HepG2 (cell line): ENCODE measurements at regions not wholly inside any gene's neighbourhood (a gene's known extent, or its start where the extent isn't known, plus 50 kb on each side); places are given as distances from the start of the nearest gene placed in this dataset.

ENCODE experiments used
- ATAC-seq: fragments of 200-7000 bp; cut with Tn5 transposase; 3 replicates; pipeline ENCODE4 v1.9.1; 2020; ENCODE audit warnings: mild to moderate bottlenecking, moderate library complexity
- BruUV-seq: library from RNA; stranded (reverse); fragments of 400-500 nt; replicated peaks from 2 replicates; lab custom pipeline; 2021; lab: Mats Ljungman, UMichigan
- CTCF ChIA-PET: fragments of 300-600 bp; formaldehyde crosslinking; extraction: SDS; loops from one replicate; lab custom pipeline; 2021; ENCODE audit warnings: low total read pairs, inconsistent platforms, low intra/inter-chr PET ratio; lab: Yijun Ruan, JAX
- POLR2A ChIA-PET: fragments of 350-600 bp; sonication (Branson Sonifier 250); formaldehyde crosslinking; loops from one replicate; lab custom pipeline; 2020; ENCODE audit warnings: antibody characterized with exemption, inconsistent platforms; lab: Yijun Ruan, JAX
- DNase-seq: peaks from one replicate; pipeline ENCODE4 v3.0.0-alpha.2; 2015; ENCODE audit warnings: low spot score
- FAIRE-seq: peaks from 3 replicates; lab custom pipeline; 2011; peaks lifted over from hg19 to GRCh38; lab: Jason Lieb, UNC
- H2AFZ ChIP-seq: one replicate; pipeline ENCODE4 v1.6.1; 2011; ENCODE audit warnings: low read length, inconsistent platforms
- H3K27ac ChIP-seq: fragments of 300-600 bp; 3 replicates; pipeline ENCODE4 v1.8.0; 2011; ENCODE audit warnings: mixed run types, mild to moderate bottlenecking, mixed read lengths, low read length, inconsistent platforms; ENCODE audit not compliant: insufficient read depth; ENCODE audit errors: extremely low read length
- H3K27me3 ChIP-seq, 2 experiments: fragments of 200-600 bp in 1 of 2; 2 replicates in 1 of 2; 3 replicates in 1 of 2; pipeline versions ENCODE4 v1.6.0 to v1.8.0; 2011; ENCODE audit warnings: low read length in 2 of 2, mild to moderate bottlenecking in 2 of 2, moderate library complexity in 2 of 2, inconsistent platforms in 1 of 2; ENCODE audit not compliant: insufficient read depth in 2 of 2, control insufficient read depth in 1 of 2
- H3K36me3 ChIP-seq, 2 experiments: fragments of 200-600 bp in 1 of 2; replicated peaks in 1 of 2; 2 replicates in 1 of 2; 3 replicates in 1 of 2; pipeline versions ENCODE4 v1.5.1 to v1.8.0; 2011; ENCODE audit warnings: low read length in 2 of 2, inconsistent platforms in 1 of 2; ENCODE audit not compliant: insufficient read depth in 2 of 2, control insufficient read depth in 1 of 2
- H3K4me1 ChIP-seq: 2 replicates; pipeline ENCODE4 v1.5.1; 2012; ENCODE audit warnings: low read length, inconsistent platforms; ENCODE audit not compliant: insufficient read depth
- H3K4me2 ChIP-seq: 2 replicates; pipeline ENCODE4 v1.6.0; 2011; ENCODE audit warnings: low read depth, low read length, inconsistent platforms
- H3K4me3 ChIP-seq, 3 experiments: fragments of 200-600 bp in 1 of 3; sonication (generic), shearing (Covaris generic) in 1 of 3; replicated peaks in 1 of 3; 2 replicates each; pipeline ENCODE4 v1.5.1; 2011 to 2016; ENCODE audit warnings: low read length in 3 of 3, inconsistent platforms in 2 of 3, low read depth in 2 of 3, mild to moderate bottlenecking in 2 of 3, control low read depth in 1 of 3, mixed read lengths in 1 of 3; ENCODE audit not compliant: insufficient read depth in 1 of 3
- H3K79me2 ChIP-seq: one replicate; pipeline ENCODE4 v1.6.1; 2011; ENCODE audit warnings: low read length, inconsistent platforms; ENCODE audit not compliant: insufficient read depth
- H3K9ac ChIP-seq: 2 replicates; pipeline ENCODE4 v1.6.0; 2011; ENCODE audit warnings: mild to moderate bottlenecking, low read depth, low read length, inconsistent platforms; ENCODE audit not compliant: insufficient read depth
- H3K9me3 ChIP-seq: 2 replicates; pipeline ENCODE4 v1.5.1; 2012; ENCODE audit warnings: mild to moderate bottlenecking, low read length
- H4K20me1 ChIP-seq: 2 replicates; pipeline ENCODE4 v1.6.0; 2011; ENCODE audit warnings: inconsistent platforms, mild to moderate bottlenecking, low read length, moderate library complexity; ENCODE audit not compliant: insufficient read depth
- CREB1 ChIP-seq, 2 experiments: fragments of 450-650 bp in 1 of 2; IDR thresholded peaks; 2 replicates each; pipeline ENCODE4 v1.6.1; 2016 to 2017; ENCODE audit warnings: control low read depth in 1 of 2, mild to moderate bottlenecking in 1 of 2, missing compliant biosample characterization in 1 of 2, missing genetic modification characterization in 1 of 2
- GZF1 ChIP-seq: sonication (generic); formaldehyde crosslinking; IDR thresholded peaks from 2 replicates; pipeline ENCODE4 v1.5.1; 2020; ENCODE audit warnings: mild to moderate bottlenecking, missing genetic modification reagents
- HDAC6 ChIP-seq: fragments of 200-600 bp; sonication (generic); IDR thresholded peaks from 2 replicates; pipeline ENCODE4 v1.7.0; 2017; ENCODE audit warnings: mild to moderate bottlenecking, antibody characterized with exemption, low read length, low read depth
- JUN ChIP-seq: sonication (generic); formaldehyde crosslinking; IDR thresholded peaks from 2 replicates; pipeline ENCODE4 v1.4.0; 2020; ENCODE audit warnings: mild to moderate bottlenecking, missing genetic modification reagents
- ONECUT2 ChIP-seq: sonication (generic); formaldehyde crosslinking; IDR thresholded peaks from 2 replicates; pipeline ENCODE4 v1.4.0; 2020; ENCODE audit warnings: missing genetic modification reagents
- PPARG ChIP-seq: conservative IDR thresholded peaks from 2 replicates; pipeline ENCODE4 v1.6.1; 2016; ENCODE audit warnings: missing biosample characterization, missing genetic modification reagents
- SMARCE1 ChIP-seq: fragments of 450-650 bp; IDR thresholded peaks from 2 replicates; pipeline ENCODE4 v1.6.1; 2017; ENCODE audit warnings: borderline replicate concordance
- SRSF9 ChIP-seq: fragments of 200-400 bp; formaldehyde crosslinking; IDR thresholded peaks from 2 replicates; pipeline ENCODE4 v1.6.1; 2018; ENCODE audit warnings: borderline replicate concordance, mild to moderate bottlenecking, low read depth, low read length; ENCODE audit not compliant: insufficient read depth, poor library complexity, severe bottlenecking
- YEATS4 ChIP-seq: sonication (generic); formaldehyde crosslinking; IDR thresholded peaks from 2 replicates; pipeline ENCODE4 v1.4.0; 2020; ENCODE audit warnings: missing genetic modification reagents, borderline replicate concordance
- ZBTB1 ChIP-seq: sonication (generic); formaldehyde crosslinking; IDR thresholded peaks from 2 replicates; pipeline ENCODE4 v1.4.0; 2020; ENCODE audit warnings: missing genetic modification reagents, borderline replicate concordance
- ZBTB8A ChIP-seq: sonication (generic); formaldehyde crosslinking; IDR thresholded peaks from 2 replicates; pipeline ENCODE4 v1.4.0; 2020; ENCODE audit warnings: mild to moderate bottlenecking, low read depth, missing genetic modification reagents, borderline replicate concordance
- ZFP37 ChIP-seq: sonication (generic); formaldehyde crosslinking; IDR thresholded peaks from 2 replicates; pipeline ENCODE4 v1.4.0; 2020; ENCODE audit warnings: missing genetic modification reagents, borderline replicate concordance
- ZNF367 ChIP-seq: sonication (generic); formaldehyde crosslinking; IDR thresholded peaks from 2 replicates; pipeline ENCODE4 v1.4.0; 2020; ENCODE audit warnings: missing genetic modification reagents, borderline replicate concordance
- WGBS: methylation state at CpG from one replicate; pipeline ENCODE4 v1.1.6; 2017; ENCODE audit warnings: low lambda C conversion rate; 5-methylcytosine and 5-hydroxymethylcytosine counted together
- in situ Hi-C: cut with HindIII; loops from 2 replicates; pipeline ENCODE4 v1.10.0; 2017; ENCODE audit warnings: low pct_unique_long_range_greater_than_20kb; ENCODE audit not compliant: extremely low pct_ligation_motif_present
- intact Hi-C: fragments of 100-400 bp; cut with micrococcal nuclease; formaldehyde crosslinking; loops from one replicate; pipeline ENCODE4 v1.10.0; 2022; ENCODE audit not compliant: unreplicated experiment

- CTCF ChIA-PET, result no interaction called here
- in situ Hi-C loops (no loop called here), intact Hi-C loops (no loop called here)
- FAIRE-seq (no peak), ATAC-seq (no peak), DNase-seq (no peak)
- Histone ChIP-seq H3K27me3 (no peaks in the 10 kb centered on the region), H4K20me1 (no peaks in the 10 kb centered on the region), H2AFZ (no peak overlapping the region), H3K4me1 (no peaks in the 10 kb centered on the region), H3K9ac (no peak overlapping the region), H3K4me2 (no peak overlapping the region), H3K79me2 (no peaks in the 10 kb centered on the region), H3K4me3 (no peak overlapping the region), H3K27ac (no peak overlapping the region), H3K9me3 (no peaks in the 10 kb centered on the region), H3K36me3 (no peaks in the 10 kb centered on the region)
- no TSS peak for BruUV-seq
- 6% methylated on average over 2 of the region's 2 CpGs for WGBS
- TF ChIP-seq SRSF9 (no peak), ZBTB8A (no peak), GZF1 (CRISPR knock-in tag) (no peak), JUN (CRISPR knock-in tag) (no peak)
- TF ChIP-seq, all 625 proteins: peak for 0
- POLR2A ChIA-PET, result no interaction called here
Measured at GRCh38 chr5:87560528-87560927, 147.8 kb upstream of the CCNH start.

DNA sequence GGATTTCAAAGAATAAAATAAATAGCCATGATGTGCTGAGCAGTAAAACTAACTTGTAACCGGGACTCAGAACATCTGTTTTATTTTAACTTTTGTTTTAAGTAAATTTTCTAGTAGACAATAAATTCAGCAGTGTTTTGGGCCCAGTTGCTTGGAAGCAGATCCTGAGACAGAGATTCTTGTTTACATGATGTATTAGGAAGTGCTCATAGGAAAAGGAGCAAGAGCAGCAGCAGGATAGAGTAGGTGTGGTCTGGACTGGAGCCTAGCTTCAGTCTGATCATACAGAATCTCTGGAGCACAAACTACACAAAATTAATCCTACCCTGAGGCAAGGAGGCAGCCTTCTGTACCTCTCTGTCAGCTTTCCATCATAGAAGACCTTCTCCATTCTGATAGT is 139.2 kb upstream of the CCNH start:
- H3K4me3 ChIP-seq, result no peak overlapping the region
- H3K27ac ChIP-seq, result no peak overlapping the region
- TF ChIP-seq ZNF367 (CRISPR knock-in tag) (no peak), YEATS4 (CRISPR knock-in tag) (no peak), ZFP37 (CRISPR knock-in tag) (no peak), ZBTB1 (CRISPR knock-in tag) (no peak), ONECUT2 (no peak), HDAC6 (no peak), CREB1 (IDR thresholded peaks at IDR 0.05) (no peak), CREB1 (CRISPR knock-in tag; IDR thresholded peaks at IDR 0.05) (no peak), PPARG (CRISPR knock-in tag) (no peak), SMARCE1 (no peak)
- H3K9ac ChIP-seq, result no peak overlapping the region
- in situ Hi-C loops, result no loop called here
- no peaks in the 10 kb centered on the region for H3K4me1 ChIP-seq
- WGBS, result 3% methylated on average over 1 of the region's 1 CpG
- H3K9me3 ChIP-seq, result peaks cover 14% of the 10 kb centered on the region
- DNase-seq (no peak), ATAC-seq (no peak), FAIRE-seq (no peak)
- intact Hi-C loops, result no loop called here
- H4K20me1 ChIP-seq, result no peaks in the 10 kb centered on the region
- H3K4me2 ChIP-seq, result no peak overlapping the region
- ChIA-PET CTCF (no interaction called here), POLR2A (no interaction called here)
- H2AFZ ChIP-seq, result no peak overlapping the region
- no peaks in the 10 kb centered on the region for H3K27me3 ChIP-seq
- H3K79me2 ChIP-seq, result no peaks in the 10 kb centered on the region
- no peaks in the 10 kb centered on the region for H3K36me3 ChIP-seq
- no TSS peak for BruUV-seq
